Neural crest cell (in vitro differentiated cells): ENCODE measurements at regions not wholly inside any gene's neighbourhood (a gene's known extent, or its start where the extent isn't known, plus 50 kb on each side); places are given as distances from the start of the nearest gene placed in this dataset.

Experiments
- DNase-seq: peaks from one replicate; pipeline ENCODE4 v3.0.0; 2021; ENCODE audit warnings: low read depth, mixed read lengths, low spot score
- H3K27ac Mint-ChIP-seq: one replicate; pipeline ENCODE4 v1.8.0; 2021; ENCODE audit warnings: mild to moderate bottlenecking, mixed read lengths; ENCODE audit not compliant: unreplicated experiment
- H3K27me3 Mint-ChIP-seq: 2 replicates; pipeline ENCODE4 v1.8.0; 2021; ENCODE audit warnings: low read depth, mild to moderate bottlenecking, mixed read lengths
- H3K36me3 Mint-ChIP-seq: 2 replicates; pipeline ENCODE4 v1.8.0; 2021; ENCODE audit warnings: low read depth, mild to moderate bottlenecking, mixed read lengths
- H3K4me1 Mint-ChIP-seq: 2 replicates; pipeline ENCODE4 v1.8.0; 2021; ENCODE audit warnings: mixed read lengths
- H3K4me3 Mint-ChIP-seq: one replicate; pipeline ENCODE4 v1.8.0; 2021; ENCODE audit warnings: mild to moderate bottlenecking, mixed read lengths
- H3K9me3 Mint-ChIP-seq: 2 replicates; pipeline ENCODE4 v1.8.0; 2021; ENCODE audit warnings: mixed read lengths
- CTCF ChIP-seq: fragments of 200-600 bp; sonication (generic); conservative IDR thresholded peaks from 2 replicates; pipeline ENCODE4 v1.5.0; 2021; ENCODE audit warnings: antibody characterized with exemption, mild to moderate bottlenecking

- no peaks in the 10 kb centered on the region for H3K36me3 Mint-ChIP-seq
- DNase-seq: no peak
- H3K27me3 Mint-ChIP-seq: peaks cover 8% of the 10 kb centered on the region
- no peak for TF ChIP-seq CTCF
- H3K27ac Mint-ChIP-seq: no peak overlapping the region
- H3K4me1 Mint-ChIP-seq: no peaks in the 10 kb centered on the region
- H3K9me3 Mint-ChIP-seq: no peaks in the 10 kb centered on the region
- H3K4me3 Mint-ChIP-seq: no peak overlapping the region
Observed at GRCh38 chr15:86001200-86001599, 78.5 kb upstream of the AGBL1 start.

GRCh38 chr15:86002444-86002843 lies 77.2 kb upstream of the AGBL1 start:
- TF ChIP-seq CTCF: no peak
- peaks cover 8% of the 10 kb centered on the region for H3K27me3 Mint-ChIP-seq
- no peaks in the 10 kb centered on the region for H3K36me3 Mint-ChIP-seq
- H3K9me3 Mint-ChIP-seq: no peaks in the 10 kb centered on the region
- H3K4me1 Mint-ChIP-seq: no peaks in the 10 kb centered on the region
- no peak overlapping the region for H3K27ac Mint-ChIP-seq
- H3K4me3 Mint-ChIP-seq: no peak overlapping the region
- no peak for DNase-seq

GRCh38 chr15:86004061-86004460 lies 75.6 kb upstream of the AGBL1 start:
- no peaks in the 10 kb centered on the region for H3K4me1 Mint-ChIP-seq
- no peaks in the 10 kb centered on the region for H3K36me3 Mint-ChIP-seq
- DNase-seq: no peak
- H3K27me3 Mint-ChIP-seq: peaks cover 2% of the 10 kb centered on the region
- H3K4me3 Mint-ChIP-seq: no peak overlapping the region
- no peak for TF ChIP-seq CTCF
- H3K27ac Mint-ChIP-seq: no peak overlapping the region
- H3K9me3 Mint-ChIP-seq: no peaks in the 10 kb centered on the region

- H3K27ac Mint-ChIP-seq: no peak overlapping the region
- DNase-seq: no peak
- H3K36me3 Mint-ChIP-seq: no peaks in the 10 kb centered on the region
- no peaks in the 10 kb centered on the region for H3K9me3 Mint-ChIP-seq
- no peaks in the 10 kb centered on the region for H3K4me1 Mint-ChIP-seq
- no peaks in the 10 kb centered on the region for H3K27me3 Mint-ChIP-seq
- no peak for TF ChIP-seq CTCF
- H3K4me3 Mint-ChIP-seq: no peak overlapping the region
Observed at GRCh38 chr15:86006546-86006945, 73.1 kb upstream of the AGBL1 start.

GRCh38 chr15:86009727-86010126 lies 69.9 kb upstream of the AGBL1 start:
- DNase-seq: no peak
- Mint-ChIP-seq H3K4me3 (no peak overlapping the region), H3K27ac (no peak overlapping the region), H3K9me3 (no peaks in the 10 kb centered on the region), H3K36me3 (no peaks in the 10 kb centered on the region), H3K27me3 (no peaks in the 10 kb centered on the region), H3K4me1 (no peaks in the 10 kb centered on the region)
- no peak for TF ChIP-seq CTCF

- Mint-ChIP-seq H3K4me3 (no peak overlapping the region), H3K4me1 (no peaks in the 10 kb centered on the region), H3K9me3 (no peaks in the 10 kb centered on the region), H3K36me3 (no peaks in the 10 kb centered on the region), H3K27me3 (no peaks in the 10 kb centered on the region), H3K27ac (no peak overlapping the region)
- no peak for DNase-seq
- TF ChIP-seq CTCF: no peak
Observed at GRCh38 chr15:86010398-86010797, 69.3 kb upstream of the AGBL1 start.
